Embryonic facial prominence (tissue), 1 donor: ENCODE measurements at regions not wholly inside any gene's neighbourhood (a gene's known extent, or its start where the extent isn't known, plus 50 kb on each side); places are given as distances from the start of the nearest gene placed in this dataset.

Experiments used
- DNase-seq: peaks from one replicate; pipeline ENCODE4 v3.0.0-alpha.2; 2016; ENCODE audit errors: extremely low spot score

DNA sequence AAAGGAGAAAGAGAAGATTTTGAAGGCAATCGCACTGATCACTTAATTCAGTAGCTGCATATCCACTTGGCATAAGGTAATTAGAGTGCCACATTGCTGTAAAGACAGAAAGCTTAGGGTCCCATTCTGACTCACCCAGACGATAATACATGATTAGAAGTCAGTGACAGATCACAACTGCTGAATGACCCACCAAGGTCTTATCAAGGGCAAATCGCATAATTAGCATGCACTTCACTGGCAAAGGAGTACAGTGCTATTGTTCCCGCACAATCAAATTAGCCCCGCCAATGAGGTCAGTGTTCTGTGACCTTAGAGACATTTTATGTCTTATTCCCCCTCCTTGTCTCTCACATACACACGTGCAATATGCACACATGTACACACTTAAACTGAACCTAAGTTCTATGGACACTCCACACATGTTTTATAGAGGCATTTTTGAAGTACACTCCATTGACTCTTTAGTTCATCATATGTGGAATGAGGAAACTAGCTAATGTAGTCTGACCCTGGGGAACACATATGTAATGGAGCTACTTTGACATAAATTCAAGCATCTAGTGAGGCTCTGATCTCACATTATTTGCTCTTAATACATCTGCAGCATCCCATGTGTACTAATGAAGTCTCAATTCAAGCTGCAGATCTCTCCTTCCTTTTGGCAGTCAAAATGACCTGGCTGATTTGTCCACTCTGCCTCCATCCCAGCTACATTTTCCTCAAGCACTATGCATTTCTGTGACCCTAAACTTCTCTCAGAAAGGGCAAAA, 673.8 kb upstream of the FANCL start:
- DNase-seq, result no peak

- no peak for DNase-seq
These were observed 672.1 kb upstream of the FANCL start for GRCh38 chr2:58913082-58913726.

GRCh38 chr2:58911877-58912276, 670.8 kb upstream of the FANCL start:
- no peak for DNase-seq

DNA sequence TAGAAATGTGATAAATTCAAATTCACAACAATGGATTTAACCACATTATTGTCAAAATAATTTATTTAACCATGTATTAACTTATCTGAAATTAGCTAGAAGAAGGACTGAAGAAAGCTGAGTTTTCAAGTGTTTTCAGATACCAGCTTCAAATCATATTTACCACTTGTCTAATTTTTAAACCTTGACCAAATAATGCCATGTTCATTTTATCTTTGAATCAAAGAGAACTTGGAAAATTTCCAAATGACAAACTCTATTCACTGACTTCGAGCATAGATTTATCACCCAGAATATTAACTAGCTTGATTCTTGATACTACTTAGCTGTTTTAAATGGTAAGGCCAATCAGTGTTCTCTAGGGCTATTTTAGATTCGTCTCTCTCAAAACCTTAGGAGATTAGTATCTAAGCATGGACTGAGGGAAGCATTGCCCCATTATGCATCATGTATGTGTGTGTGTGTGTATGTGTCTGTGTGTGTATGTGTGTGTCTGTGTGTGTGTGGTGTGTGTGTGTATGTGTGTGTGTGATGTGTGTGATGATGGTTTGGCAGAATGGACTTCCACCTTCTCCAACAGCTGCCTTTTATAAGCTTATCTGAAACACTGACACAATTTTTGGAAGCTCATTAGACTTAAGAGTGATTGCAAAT, 667.5 kb upstream of the FANCL start:
- DNase-seq, result no peak

DNA sequence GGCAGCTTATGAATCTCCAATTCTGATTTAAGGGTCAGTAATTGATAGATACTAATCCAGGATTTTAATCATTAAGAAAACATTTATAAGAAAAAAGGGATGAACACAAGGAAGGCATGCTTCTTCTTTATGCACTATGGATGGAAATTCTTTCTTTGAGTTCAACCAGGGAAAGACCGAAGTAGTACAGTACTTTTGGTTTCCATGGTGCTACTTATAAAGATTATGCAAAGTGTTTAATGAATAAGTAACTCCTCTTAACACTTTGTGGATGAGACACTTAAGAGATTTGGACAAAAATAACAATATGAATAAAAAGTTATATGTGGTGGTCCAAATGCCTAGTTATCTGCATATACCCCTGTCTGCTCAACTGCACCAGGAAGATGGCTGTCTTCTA, 666.5 kb upstream of the FANCL start:
- no peak for DNase-seq

DNA sequence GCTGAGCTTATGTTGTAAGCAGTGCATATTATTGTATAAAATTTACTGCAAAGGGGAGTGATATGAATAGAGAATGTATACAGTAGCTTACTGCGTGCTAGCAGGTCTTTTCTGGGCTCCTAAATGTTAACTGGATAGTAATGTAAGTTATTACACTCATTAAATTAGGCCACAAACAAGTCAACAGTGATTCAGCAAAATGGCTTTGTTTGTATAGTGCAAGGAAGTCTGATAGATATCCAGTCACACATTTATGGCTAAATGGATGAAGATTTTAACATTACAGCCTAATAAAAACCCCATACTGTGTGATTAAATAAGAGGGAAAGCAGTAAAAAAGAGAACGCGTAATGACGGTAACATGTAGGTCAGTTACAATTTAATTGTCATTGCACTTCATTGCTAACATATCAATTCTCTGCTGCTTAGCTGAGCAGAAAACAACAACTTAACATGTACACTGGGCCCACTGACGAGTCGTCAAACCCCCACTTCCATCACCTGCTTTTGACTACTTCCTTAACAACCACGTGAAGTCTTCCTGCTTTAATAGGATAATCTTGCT, 665.0 kb upstream of the FANCL start:
- no peak for DNase-seq

DNA sequence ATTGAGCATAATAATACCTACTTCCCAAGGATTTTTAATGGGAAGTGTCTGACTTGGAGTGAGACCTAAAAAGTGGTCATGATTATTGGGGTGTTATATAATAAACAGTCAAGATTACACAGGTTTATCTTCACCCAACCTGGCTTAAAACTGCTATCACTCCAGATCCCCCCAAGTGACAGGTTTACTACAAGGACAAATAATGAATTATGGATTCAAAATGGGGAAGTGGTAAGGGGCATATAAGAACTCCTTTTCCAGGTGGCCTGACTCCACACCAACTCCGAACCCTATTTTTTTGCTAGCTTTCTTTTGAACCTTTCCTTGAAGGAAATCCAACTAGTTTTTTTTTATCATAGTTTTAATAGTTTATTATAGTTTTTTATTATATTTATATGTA, 663.0 kb upstream of the FANCL start:
- no peak for DNase-seq

DNA sequence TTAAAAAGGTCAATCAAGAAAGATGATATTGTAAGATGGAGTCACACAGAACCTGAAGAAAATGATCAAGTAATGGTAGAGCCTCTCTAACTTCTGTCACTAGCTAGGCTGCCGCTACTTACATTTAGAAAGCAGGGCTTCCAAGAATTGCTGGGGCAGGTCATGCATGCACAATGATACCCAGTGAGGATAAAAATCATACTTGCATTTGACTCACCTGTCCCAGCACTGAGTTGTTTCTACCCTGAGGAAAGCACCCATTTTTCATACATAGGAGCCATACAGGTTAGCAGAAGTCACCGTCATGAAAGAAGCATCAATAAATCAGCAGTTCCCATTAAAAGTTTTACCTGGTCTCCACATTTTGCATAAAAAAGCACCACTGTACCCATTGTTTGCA, 662.3 kb upstream of the FANCL start:
- no peak for DNase-seq

- DNase-seq, result no peak
These were observed 659.3 kb upstream of the FANCL start for GRCh38 chr2:58900246-58901027.

DNA sequence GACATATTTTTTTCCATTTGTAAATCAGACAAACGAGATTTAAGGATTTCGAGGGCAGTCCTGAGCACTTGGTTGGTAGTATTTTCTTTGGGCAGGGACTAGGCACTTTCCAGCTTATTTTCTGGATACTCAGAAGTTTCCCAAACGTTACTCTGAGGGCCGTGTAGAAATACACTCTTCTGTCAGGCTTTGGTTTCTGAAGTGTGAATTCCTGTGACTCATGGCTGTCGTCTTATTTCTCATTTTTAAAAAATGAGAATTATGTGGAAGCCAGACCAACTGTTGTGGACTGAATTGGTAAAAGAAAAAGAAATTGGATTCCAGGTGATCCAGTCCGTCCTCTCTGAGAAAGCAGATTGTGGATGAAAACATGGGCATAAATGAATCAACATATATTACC, 658.6 kb upstream of the FANCL start:
- no peak for DNase-seq

DNA sequence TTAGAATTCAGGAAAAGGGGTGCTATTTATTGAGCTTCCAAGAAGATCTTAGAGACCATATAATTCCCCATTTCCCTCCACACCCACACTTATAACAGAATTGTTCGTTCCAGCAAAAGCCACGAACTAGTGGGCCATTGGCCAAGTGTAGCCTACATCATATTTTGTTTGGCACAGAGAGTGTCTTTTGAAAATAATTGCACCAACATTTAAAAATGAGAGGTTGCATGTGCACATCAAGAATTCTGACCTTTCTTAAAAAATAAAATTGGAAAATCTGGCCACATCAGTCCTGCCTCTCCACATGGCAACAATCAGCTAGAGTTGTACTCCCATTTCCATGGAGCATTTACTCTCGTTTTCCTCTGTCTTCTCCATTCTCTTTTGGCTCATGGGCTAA, 655.5 kb upstream of the FANCL start:
- DNase-seq, result no peak

DNA sequence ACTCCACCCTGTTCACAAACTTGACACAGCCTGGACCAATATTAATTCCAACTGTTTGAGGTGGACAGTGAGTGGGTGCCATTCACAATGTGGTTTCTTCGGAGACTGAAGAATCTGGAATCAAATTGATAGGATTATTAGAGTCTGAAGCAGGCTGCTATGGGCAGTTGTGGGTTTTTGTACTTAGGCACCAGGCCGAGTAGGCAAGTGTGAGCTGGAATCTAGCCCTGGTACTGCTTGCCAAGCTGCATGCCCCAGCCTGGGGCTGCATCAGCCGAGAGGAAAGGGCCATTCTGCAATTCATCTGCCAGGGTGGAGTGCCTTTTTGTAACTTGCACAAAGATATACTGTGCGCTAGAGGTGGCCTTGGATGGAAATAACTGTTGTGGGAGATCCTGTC, 654.7 kb upstream of the FANCL start:
- no peak for DNase-seq

DNA sequence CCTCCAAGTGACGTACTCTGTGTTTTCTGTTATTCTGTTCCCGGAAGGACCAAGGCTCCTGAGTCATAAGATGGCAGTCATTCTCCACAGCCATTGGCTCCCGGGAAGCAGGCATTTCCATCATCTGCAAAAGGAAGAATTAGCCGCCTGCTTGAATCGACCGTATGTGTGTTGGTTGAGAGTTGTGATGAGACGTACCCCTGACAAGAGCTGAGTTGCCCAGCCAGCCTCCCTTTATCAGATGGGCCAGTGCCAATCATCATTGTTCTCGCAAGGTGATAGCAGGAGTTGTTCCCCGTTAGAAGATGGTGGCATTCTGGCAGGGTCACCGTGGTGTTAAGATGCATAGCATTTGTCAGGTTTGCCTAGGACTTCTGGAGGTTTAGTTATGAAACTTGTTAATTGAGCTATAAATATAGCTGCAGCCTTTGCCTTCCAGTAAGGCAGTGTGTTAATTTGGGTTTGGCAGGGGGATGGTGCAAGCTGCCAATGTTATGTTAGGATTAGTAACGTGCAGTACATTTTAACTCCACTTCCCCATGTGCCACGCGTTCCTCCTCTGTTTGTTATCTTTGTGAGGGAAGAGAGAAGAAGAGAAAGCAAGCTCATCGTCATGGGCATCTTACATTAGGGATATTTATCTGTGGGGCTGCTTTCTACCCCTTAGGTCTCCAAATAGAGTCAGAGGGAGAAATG, 652.7 kb upstream of the FANCL start:
- DNase-seq, result no peak

DNA sequence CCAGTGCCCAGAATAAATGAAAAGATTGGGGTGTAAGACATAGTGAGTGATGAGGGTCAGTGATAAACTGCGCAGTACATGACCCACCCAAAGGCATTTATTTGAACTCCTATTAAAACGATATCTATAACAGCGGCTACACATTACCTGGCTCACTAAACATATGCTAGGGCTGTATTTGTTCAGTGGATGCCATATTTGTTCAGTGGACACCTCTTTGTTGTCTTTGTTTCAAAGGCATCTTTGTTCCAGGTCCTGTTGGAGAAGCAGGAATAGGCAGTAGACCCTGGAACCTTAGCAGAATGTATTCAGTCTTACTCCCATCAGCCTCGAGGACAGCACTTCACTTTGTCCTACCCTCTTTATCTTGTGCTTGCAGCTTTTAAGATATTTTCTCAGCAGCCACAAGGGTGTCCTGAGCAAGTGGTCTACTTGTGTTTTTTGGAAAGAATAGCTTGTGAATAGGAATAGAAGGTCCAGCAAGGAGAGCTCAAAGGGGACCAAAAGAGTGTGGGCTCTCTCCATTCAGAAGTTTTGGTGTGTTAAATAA, 650.8 kb upstream of the FANCL start:
- DNase-seq, result no peak

- no peak for DNase-seq
These were observed 649.9 kb upstream of the FANCL start for GRCh38 chr2:58890865-58891525.

- DNase-seq, result no peak
These were observed 644.9 kb upstream of the FANCL start for GRCh38 chr2:58886009-58886408.

- no peak for DNase-seq
These were observed 638.7 kb upstream of the FANCL start for GRCh38 chr2:58879834-58880233.

DNA sequence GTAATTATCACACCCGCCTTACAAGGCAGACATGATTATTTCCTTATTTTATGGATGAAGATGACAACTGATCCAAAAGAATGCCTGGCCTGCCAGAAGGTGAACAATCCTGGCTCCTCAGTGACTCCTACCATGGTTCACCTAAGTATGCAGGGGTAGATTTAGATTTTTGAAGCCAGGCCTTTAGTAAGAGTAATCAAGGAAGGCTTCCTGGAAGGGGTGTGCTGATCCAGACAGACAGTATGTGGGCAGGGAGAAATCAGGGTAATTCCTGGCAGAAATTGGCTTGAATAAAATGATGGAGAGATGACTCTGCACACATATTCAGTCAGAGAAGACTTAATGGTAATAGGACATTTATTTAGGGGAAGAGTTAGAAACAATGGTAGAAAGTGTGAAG, 637.7 kb upstream of the FANCL start:
- no peak for DNase-seq

- DNase-seq, result no peak
These were observed 635.0 kb upstream of the FANCL start for GRCh38 chr2:58876126-58876525.

GRCh38 chr2:58875436-58875835, 634.3 kb upstream of the FANCL start:
- no peak for DNase-seq
